ENCODE measurements at regions not wholly inside any gene's neighbourhood (a gene's known extent, or its start where the extent isn't known, plus 50 kb on each side); places are given as distances from the start of the nearest gene placed in this dataset.

DNA sequence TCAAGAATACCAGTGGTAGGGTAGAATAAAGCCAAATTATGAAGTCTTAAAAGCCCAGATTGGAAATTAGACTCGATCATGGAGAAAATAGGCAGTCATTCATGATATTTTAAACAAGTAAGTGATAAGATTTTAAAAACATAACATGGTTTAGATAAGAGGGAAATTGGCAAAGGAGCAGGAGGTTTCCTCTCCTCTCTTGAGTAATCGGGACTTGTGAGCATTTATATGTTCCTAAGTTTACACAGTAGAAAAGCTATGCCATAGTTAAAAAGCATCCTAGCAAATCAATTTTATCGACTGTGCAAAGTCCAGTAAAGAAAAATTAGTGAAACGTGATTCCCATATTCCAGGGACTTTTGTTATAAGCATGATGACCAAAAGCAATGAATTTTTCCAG lies 313.2 kb downstream of the AHR start:
- TF ChIP-seq, protein P1, sequence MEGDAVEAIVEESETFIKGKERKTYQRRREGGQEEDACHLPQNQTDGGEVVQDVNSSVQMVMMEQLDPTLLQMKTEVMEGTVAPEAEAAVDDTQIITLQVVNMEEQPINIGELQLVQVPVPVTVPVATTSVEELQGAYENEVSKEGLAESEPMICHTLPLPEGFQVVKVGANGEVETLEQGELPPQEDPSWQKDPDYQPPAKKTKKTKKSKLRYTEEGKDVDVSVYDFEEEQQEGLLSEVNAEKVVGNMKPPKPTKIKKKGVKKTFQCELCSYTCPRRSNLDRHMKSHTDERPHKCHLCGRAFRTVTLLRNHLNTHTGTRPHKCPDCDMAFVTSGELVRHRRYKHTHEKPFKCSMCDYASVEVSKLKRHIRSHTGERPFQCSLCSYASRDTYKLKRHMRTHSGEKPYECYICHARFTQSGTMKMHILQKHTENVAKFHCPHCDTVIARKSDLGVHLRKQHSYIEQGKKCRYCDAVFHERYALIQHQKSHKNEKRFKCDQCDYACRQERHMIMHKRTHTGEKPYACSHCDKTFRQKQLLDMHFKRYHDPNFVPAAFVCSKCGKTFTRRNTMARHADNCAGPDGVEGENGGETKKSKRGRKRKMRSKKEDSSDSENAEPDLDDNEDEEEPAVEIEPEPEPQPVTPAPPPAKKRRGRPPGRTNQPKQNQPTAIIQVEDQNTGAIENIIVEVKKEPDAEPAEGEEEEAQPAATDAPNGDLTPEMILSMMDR (conservative IDR thresholded peaks at IDR 0.05) = no peak
- no peak for TF ChIP-seq ZFX (IDR thresholded peaks at IDR 0.05)
